Vagina (tissue), 2 donors: ENCODE measurements at regions not wholly inside any gene's neighbourhood (a gene's known extent, or its start where the extent isn't known, plus 50 kb on each side); places are given as distances from the start of the nearest gene placed in this dataset.

ENCODE experiments used
- DNase-seq, 2 donors: peaks; one replicate each; pipeline ENCODE4 v3.0.0-alpha.2; 2017; ENCODE audit errors: extremely low spot score in 2 of 2
- H3K27ac ChIP-seq: fragments of 200-600 bp; sonication (generic); one replicate; pipeline ENCODE4 v1.5.1; 2019
- H3K27me3 ChIP-seq: fragments of 200-600 bp; sonication (generic); one replicate; pipeline ENCODE4 v1.5.1; 2019
- H3K36me3 ChIP-seq, 2 donors: fragments of 200-600 bp; sonication (generic); one replicate each; pipeline ENCODE4 v1.5.1; 2017 to 2019
- H3K4me1 ChIP-seq: fragments of 200-600 bp; sonication (generic); one replicate; pipeline ENCODE4 v1.5.1; 2019
- H3K4me3 ChIP-seq, 2 donors: fragments of 200-600 bp; sonication (generic); 1 replicate in 1 of 2; 2 replicates in 1 of 2; pipeline ENCODE4 v1.5.1; 2016 to 2019
- H3K9me3 ChIP-seq: fragments of 200-600 bp; sonication (generic); one replicate; pipeline ENCODE4 v1.5.1; 2019
- CTCF ChIP-seq, 3 experiments: fragments of 450-650 bp in 2 of 3; fragments of 200-600 bp in 1 of 3; sonication (generic) in 1 of 3; IDR thresholded peaks; one replicate each; pipeline ENCODE4 v1.5.1; 2017 to 2019; ENCODE audit warnings: antibody characterized with exemption in 3 of 3, mild to moderate bottlenecking in 2 of 3, moderate library complexity in 2 of 3
- POLR2A ChIP-seq, 2 donors: fragments of 450-650 bp; IDR thresholded peaks; one replicate each; pipeline ENCODE4 v1.6.1; 2017; ENCODE audit warnings: antibody characterized with exemption in 2 of 2, mild to moderate bottlenecking in 2 of 2, moderate library complexity in 2 of 2
- POLR2AphosphoS5 ChIP-seq, 2 donors: sonication (generic); formaldehyde crosslinking; IDR thresholded peaks; one replicate each; pipeline ENCODE4 v1.9.0; 2017; ENCODE audit warnings: antibody characterized with exemption in 2 of 2, mild to moderate bottlenecking in 2 of 2, low read depth in 1 of 2; ENCODE audit not compliant: insufficient read depth in 1 of 2
- intact Hi-C: fragments of 100-400 bp; cut with DNase I; formaldehyde crosslinking; loops from one replicate; pipeline ENCODE4 v1.15.1; 2023

- Histone ChIP-seq H3K27ac (no peak overlapping the region), H3K9me3 (no peaks in the 10 kb centered on the region), H3K4me3 (no peak overlapping the region), H3K4me1 (no peaks in the 10 kb centered on the region), H3K27me3 (no peaks in the 10 kb centered on the region), H3K36me3 (no peaks in the 10 kb centered on the region)
- TF ChIP-seq POLR2A (IDR thresholded peaks at IDR 0.05): no peak
- no peak for TF ChIP-seq POLR2AphosphoS5 (IDR thresholded peaks at IDR 0.05; ENCODE audit: insufficient read depth in 1 of 2, low read depth in 1 of 2)
- no peak for TF ChIP-seq CTCF (IDR thresholded peaks at IDR 0.05)
- intact Hi-C loops: no loop called here
- DNase-seq: no peak
Measured at GRCh38 chr4:61068060-61068459, 132.1 kb upstream of the ADGRL3 start.

- Histone ChIP-seq H3K4me1 (no peaks in the 10 kb centered on the region), H3K9me3 (no peaks in the 10 kb centered on the region), H3K36me3 (no peaks in the 10 kb centered on the region), H3K4me3 (no peak overlapping the region), H3K27me3 (no peaks in the 10 kb centered on the region), H3K27ac (no peak overlapping the region)
- TF ChIP-seq POLR2AphosphoS5 (IDR thresholded peaks at IDR 0.05; ENCODE audit: insufficient read depth in 1 of 2, low read depth in 1 of 2) (no peak), POLR2A (IDR thresholded peaks at IDR 0.05) (no peak), CTCF (IDR thresholded peaks at IDR 0.05) (no peak)
- DNase-seq: no peak
- intact Hi-C loops: no loop called here
Measured at GRCh38 chr4:61068745-61069144, 131.4 kb upstream of the ADGRL3 start.

- intact Hi-C loops: no loop called here
- DNase-seq: no peak
- TF ChIP-seq CTCF (IDR thresholded peaks at IDR 0.05) (no peak), POLR2AphosphoS5 (IDR thresholded peaks at IDR 0.05; ENCODE audit: insufficient read depth in 1 of 2, low read depth in 1 of 2) (no peak), POLR2A (IDR thresholded peaks at IDR 0.05) (no peak)
- H3K27me3 ChIP-seq: no peaks in the 10 kb centered on the region
- no peak overlapping the region for H3K4me3 ChIP-seq
- no peaks in the 10 kb centered on the region for H3K4me1 ChIP-seq
- H3K9me3 ChIP-seq: no peaks in the 10 kb centered on the region
- no peaks in the 10 kb centered on the region for H3K36me3 ChIP-seq
- H3K27ac ChIP-seq: no peak overlapping the region
Measured at GRCh38 chr4:61070269-61070668, 129.9 kb upstream of the ADGRL3 start.

- no peak overlapping the region for H3K27ac ChIP-seq
- no peak overlapping the region for H3K4me3 ChIP-seq
- H3K36me3 ChIP-seq: no peaks in the 10 kb centered on the region
- no peaks in the 10 kb centered on the region for H3K27me3 ChIP-seq
- DNase-seq: no peak
- TF ChIP-seq POLR2A (IDR thresholded peaks at IDR 0.05) (no peak), CTCF (IDR thresholded peaks at IDR 0.05) (no peak), POLR2AphosphoS5 (IDR thresholded peaks at IDR 0.05; ENCODE audit: insufficient read depth in 1 of 2, low read depth in 1 of 2) (no peak)
- intact Hi-C loops: no loop called here
- H3K9me3 ChIP-seq: no peaks in the 10 kb centered on the region
- no peaks in the 10 kb centered on the region for H3K4me1 ChIP-seq
Measured at GRCh38 chr4:61079427-61079826, 120.7 kb upstream of the ADGRL3 start.

- no peaks in the 10 kb centered on the region for H3K4me1 ChIP-seq
- no peaks in the 10 kb centered on the region for H3K36me3 ChIP-seq
- no peak for DNase-seq
- no peak overlapping the region for H3K27ac ChIP-seq
- intact Hi-C loops: no loop called here
- H3K4me3 ChIP-seq: no peak overlapping the region
- TF ChIP-seq POLR2AphosphoS5 (IDR thresholded peaks at IDR 0.05; ENCODE audit: insufficient read depth in 1 of 2, low read depth in 1 of 2) (no peak), CTCF (IDR thresholded peaks at IDR 0.05) (no peak), POLR2A (IDR thresholded peaks at IDR 0.05) (no peak)
- H3K27me3 ChIP-seq: no peaks in the 10 kb centered on the region
- no peaks in the 10 kb centered on the region for H3K9me3 ChIP-seq
Measured at GRCh38 chr4:61079976-61080375, 120.2 kb upstream of the ADGRL3 start.
